Fibroblast of mammary gland (primary cell): ENCODE measurements at regions not wholly inside any gene's neighbourhood (a gene's known extent, or its start where the extent isn't known, plus 50 kb on each side); places are given as distances from the start of the nearest gene placed in this dataset.
"Not testable (repeated sequence)": the region's sequence is repeated elsewhere in the genome, so short reads cannot be mapped to it uniquely, and the experiment has no call there.

Experiments used
- DNase-seq: peaks from one replicate; pipeline ENCODE4 v3.0.0-alpha.2; 2010; ENCODE audit warnings: low read depth
- H3K4me3 ChIP-seq: 2 replicates; pipeline ENCODE4 v1.5.1; 2011; ENCODE audit warnings: low read depth, mild to moderate bottlenecking, low read length, moderate library complexity; ENCODE audit not compliant: control insufficient read depth
- CTCF ChIP-seq: conservative IDR thresholded peaks from 2 replicates; pipeline ENCODE4 v1.5.1; 2011; ENCODE audit warnings: low read depth, low read length, inconsistent platforms; ENCODE audit not compliant: control insufficient read depth, insufficient read depth

- H3K4me3 ChIP-seq: no peak overlapping the region
- no peak for TF ChIP-seq CTCF
- no peak for DNase-seq
These were observed 296.1 kb upstream of the FZD8 start for GRCh38 chr10:35938160-35938559.

GRCh38 chr10:35937546-35937945, 295.4 kb upstream of the FZD8 start:
- no peak for TF ChIP-seq CTCF
- no peak overlapping the region for H3K4me3 ChIP-seq
- no peak for DNase-seq

GRCh38 chr10:35934642-35934995, 292.5 kb upstream of the FZD8 start:
- no peak overlapping the region for H3K4me3 ChIP-seq
- TF ChIP-seq CTCF: no peak
- DNase-seq: no peak

- H3K4me3 ChIP-seq: no peak overlapping the region
- no peak for TF ChIP-seq CTCF
- DNase-seq: no peak
These were observed 292.0 kb upstream of the FZD8 start for GRCh38 chr10:35933940-35934641.

- no peak for TF ChIP-seq CTCF
- no peak overlapping the region for H3K4me3 ChIP-seq
These were observed 291.4 kb upstream of the FZD8 start for GRCh38 chr10:35933491-35933890.

GRCh38 chr10:35929962-35930361, 287.9 kb upstream of the FZD8 start:
- not testable (repeated sequence) for DNase-seq, H3K4me3 ChIP-seq

More at GRCh38 chr10:35933491-35933890, 291.4 kb upstream of the FZD8 start:
- no peak for DNase-seq

- TF ChIP-seq CTCF: no peak
- DNase-seq: no peak
- H3K4me3 ChIP-seq: no peak overlapping the region
These were observed 286.7 kb upstream of the FZD8 start for GRCh38 chr10:35928748-35929147.
